Activated CD4-positive, CD25-positive, alpha-beta regulatory T cell (primary cell): ENCODE measurements at regions not wholly inside any gene's neighbourhood (a gene's known extent, or its start where the extent isn't known, plus 50 kb on each side); places are given as distances from the start of the nearest gene placed in this dataset.

ENCODE experiments used
- DNase-seq, 4 experiments: peaks; one replicate each; lab custom pipeline; 2025; lab: John Stamatoyannopoulos, UW

- DNase-seq: no peak
Observed at GRCh38 chr1:234975941-234976860, 152.4 kb downstream of the TOMM20 start.

DNA sequence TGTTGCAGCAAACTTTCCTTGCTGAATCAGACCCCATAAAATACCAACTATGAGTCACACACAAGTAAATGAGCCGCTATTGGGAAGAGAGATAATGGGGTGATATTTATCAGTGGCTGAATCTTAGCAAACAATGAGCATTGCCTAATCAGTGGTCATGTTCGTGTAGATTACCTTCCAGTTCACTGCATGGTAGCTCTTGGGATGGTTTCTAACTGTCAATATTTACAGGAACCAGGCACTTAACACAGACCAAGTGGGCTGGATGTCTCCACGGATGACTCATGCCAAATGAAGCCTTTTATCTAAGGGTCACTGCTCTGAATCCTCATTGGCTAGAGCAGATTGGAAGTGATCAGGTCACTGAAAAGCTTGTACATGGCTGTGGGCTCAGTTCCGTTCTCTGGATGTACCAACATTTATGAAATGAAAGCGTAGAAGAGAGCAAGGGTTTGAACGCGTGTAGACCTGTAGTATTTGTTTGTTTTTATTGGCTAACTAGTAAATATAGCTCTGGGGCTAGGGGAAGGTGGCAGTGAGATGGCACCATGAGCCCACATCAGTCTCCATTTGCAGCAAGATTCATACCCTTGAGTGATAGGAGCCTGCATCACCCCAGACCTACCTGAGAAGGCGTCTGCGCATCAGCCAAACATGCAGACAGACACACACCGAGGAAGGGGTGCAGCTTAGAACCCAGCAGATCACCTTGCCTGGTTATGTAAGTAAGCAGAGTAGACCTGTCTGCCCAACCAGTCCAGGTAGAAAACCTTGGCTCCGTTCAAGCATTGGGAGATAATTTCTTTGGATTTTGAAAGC lies 153.3 kb downstream of the TOMM20 start:
- no peak for DNase-seq

GRCh38 chr1:234973426-234974250 lies 155.0 kb downstream of the TOMM20 start:
- no peak for DNase-seq

GRCh38 chr1:234972411-234973191 lies 156.0 kb downstream of the TOMM20 start:
- DNase-seq: no peak

DNA sequence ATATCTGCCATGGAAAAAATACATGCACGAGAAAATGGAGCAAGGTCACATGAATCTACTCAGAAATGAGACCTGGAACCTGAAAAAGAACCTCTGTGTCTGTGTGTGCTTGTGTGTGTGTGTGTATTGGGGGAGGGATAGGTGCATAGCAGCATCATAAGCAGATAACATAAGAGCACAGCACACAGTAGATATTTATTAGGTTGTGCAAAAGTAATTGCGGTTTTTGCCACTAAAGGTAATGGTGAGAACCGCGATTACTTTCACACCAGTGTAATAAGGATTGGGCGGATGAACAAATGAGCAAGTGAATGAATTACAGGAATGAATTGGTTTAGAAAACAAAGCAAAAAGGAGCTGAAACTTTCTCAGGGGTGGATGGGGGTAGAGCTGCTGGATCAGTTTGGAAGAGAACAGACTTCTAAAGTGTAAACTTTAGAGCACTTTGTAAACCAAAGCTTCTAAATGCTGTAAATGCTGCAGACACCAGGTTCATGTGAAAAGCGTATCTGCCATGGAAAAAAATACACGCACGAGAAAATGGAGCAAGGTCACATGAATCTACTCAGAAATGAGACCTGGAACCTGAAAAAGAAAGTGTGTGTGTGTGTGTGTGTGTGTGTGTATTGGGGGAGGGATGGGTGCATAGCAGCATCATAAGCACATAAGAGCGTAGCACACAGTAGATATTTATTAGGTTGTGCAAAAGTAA lies 156.9 kb downstream of the TOMM20 start:
- no peak for DNase-seq

DNA sequence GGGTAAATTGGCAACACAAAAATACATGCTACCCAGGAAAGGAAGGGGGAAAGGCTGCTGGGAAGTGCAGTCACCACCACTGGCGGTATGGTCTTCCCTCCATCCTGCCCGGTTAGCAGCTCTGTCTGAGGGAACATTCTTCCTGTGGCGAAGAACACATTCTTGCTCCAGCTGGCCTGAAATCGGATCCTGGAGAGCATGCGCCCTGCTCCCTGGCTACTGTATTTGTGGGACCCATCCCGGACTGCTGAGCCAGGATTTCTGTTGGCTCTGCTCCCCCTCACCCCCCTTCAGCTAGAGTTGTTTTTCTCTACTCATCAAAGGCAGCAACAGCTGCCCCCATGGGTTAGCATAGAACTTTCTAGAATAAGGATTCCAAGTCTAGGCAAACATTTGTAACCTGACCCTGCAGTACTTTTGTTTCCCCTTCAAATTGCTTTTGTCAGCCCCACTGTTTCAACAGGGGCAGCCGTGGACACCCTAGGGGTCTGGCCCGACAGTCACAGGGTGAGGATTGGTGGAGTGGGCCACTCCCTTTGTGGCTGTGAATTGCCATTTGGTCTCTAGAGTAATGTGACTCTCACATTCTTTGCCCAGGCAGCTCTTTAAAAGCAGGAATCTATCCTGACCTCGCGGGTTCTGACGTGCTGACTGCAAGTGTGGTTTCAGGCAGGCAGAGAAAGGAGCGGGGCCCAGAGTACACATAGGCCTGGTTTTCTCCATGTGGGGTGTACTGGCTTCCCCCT lies 157.7 kb downstream of the TOMM20 start:
- DNase-seq: no peak

DNA sequence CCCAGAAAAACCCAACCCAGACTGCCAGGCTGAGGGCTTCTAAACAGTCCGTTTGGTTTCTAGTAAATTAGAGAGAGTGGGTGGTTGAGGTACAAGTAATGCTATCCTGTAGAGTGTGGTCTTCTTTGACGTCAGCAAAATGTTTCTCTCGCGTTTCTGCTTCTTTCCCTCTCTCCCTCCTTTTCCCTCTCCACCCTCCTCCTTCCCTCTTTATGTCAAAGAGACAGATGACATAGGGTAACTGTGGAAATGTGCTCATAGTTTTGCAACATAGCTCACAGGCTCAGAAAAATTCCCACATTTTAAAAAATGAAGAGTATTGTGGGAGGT lies 158.3 kb downstream of the TOMM20 start:
- DNase-seq: no peak

- no peak for DNase-seq
Observed at GRCh38 chr1:234969581-234970400, 158.8 kb downstream of the TOMM20 start.

- no peak for DNase-seq
Observed at GRCh38 chr1:234969011-234969441, 159.6 kb downstream of the TOMM20 start.

DNA sequence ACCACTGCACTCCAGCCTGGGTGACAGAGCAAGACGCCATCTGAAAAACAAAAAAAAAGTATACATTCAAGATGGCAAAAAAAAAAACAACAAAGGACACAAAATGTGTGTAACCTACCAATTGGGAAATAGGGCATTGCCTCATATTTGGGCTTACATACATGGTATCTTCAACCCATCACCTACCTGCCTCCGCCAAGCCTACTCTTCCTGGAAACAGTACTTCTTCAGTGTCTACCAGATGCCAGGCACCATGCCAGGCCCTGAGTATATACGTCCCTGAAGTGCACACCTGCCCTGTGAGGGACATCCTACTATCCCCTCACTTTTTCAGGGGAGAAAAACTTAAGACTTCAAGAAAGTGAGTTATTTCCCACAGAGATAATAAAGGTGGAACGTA lies 160.2 kb downstream of the TOMM20 start:
- no peak for DNase-seq

- no peak for DNase-seq
Observed at GRCh38 chr1:234967121-234967520, 161.5 kb downstream of the TOMM20 start.

GRCh38 chr1:234965111-234965510 lies 163.5 kb downstream of the TOMM20 start:
- DNase-seq: no peak

DNA sequence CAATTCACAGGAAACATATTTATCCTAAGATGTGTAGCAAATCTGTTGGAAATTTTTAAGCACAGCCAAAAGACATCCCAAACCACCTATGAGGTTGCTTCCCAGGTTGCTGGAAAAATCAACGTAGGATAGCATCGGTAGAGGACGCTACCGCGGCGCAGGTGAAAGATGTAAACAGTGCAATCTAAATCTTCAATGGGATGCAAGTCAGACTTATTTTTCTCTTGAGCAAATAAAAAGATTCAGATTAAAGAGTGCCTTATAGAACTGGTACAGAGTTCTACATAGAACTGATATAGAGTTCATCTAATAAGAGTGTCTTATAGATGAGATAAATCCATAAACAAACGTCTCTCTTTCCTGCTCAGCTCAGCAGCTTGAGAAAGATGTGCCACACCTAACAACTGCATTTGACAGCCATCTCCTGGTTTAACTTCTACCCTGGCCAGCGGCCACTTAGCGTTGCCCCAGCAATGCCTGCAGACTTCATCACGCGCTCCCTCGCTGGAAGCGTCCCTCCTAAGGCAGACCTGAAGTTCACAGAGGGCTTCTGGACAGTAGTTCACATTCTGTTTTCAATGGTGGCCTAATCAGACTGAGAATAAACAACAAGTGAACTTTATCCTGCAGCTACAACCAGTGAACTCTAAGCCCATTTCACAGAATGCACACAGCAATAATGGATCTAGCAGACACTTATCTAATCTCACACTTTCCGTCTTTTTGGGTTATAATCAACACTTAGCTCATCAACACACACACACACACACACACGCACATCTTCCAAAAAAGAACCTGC lies 164.5 kb downstream of the TOMM20 start:
- DNase-seq: no peak

GRCh38 chr1:234963180-234963903 lies 165.3 kb downstream of the TOMM20 start:
- DNase-seq: peak; percentile 40 to 60 (median 54)

DNA sequence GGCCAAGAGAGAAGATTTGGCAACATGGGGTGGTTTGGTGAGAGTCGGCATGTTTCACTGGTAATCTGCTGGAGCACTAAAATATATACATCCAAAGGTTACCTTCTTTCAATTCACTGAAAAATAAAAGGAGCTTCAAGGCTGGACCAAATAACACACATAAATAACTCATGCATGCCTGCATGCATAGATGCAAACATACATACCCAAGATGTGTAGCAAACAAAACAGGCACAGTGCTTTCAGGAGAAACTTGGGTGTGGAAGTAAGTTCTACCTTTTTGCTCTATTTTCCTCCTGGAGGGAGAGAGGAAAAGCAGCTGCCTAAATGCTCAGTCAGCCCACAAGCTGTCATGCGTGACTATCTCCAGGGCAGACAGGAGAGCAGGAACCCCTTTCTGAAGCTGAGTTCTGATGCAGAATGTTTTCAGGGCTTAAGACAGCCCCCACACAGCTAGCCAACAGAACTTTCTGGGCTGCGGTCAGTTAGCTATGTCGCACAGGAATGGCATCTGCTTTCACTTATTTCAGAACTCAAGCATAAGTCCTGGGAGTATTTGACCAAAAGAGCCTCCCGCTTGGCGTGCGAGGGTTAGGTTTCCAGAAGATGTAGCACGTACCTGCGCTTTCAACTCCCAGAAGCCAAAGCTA lies 166.2 kb downstream of the TOMM20 start:
- no peak for DNase-seq

DNA sequence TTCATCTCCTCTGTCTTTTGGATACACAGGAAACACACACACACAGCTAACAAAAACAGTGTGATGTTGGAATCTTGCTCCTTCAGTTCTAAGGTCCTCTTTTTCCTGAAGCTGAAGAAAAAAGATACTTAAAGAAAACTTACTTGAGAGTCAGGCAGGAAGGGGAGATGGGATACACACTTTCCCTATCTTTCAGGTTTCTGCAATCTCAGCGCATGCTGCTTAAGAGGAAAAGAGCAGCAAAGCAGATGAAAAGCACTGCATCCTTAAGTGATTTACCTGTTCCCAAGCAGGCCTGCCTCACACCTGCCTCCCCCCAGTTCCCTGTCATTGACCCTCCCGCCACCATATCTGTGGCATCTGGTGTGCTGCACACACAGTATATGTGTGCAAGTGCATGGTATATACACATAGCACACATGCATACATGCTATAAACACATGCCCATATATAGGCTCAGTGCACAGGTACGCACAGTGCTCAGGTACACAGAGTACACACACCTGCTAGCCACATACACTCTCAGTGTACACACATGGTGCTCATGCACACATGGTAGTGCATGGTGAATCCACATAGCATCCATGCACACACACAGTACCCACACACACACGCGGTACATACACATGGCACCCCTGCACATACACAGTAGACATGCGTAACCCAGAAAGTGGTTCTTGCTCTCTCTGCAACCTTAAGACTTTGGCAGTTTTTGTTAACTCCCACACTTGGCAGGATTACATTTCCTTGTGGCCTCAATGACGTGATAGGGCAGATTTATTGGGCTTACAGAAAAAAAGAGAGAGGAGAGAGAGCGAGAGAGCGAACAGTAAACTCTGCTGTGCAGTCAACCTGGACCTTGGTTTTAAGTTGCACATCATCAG lies 166.9 kb downstream of the TOMM20 start:
- no peak for DNase-seq
